Left ventricle myocardium inferior (tissue), 1 donor: ENCODE measurements at regions not wholly inside any gene's neighbourhood (a gene's known extent, or its start where the extent isn't known, plus 50 kb on each side); places are given as distances from the start of the nearest gene placed in this dataset.

Experiments used
- DNase-seq: peaks from one replicate; pipeline ENCODE4 v3.0.0-alpha.2; 2020
- H3K27ac ChIP-seq: fragments of 200-600 bp; replicated peaks from 2 replicates; pipeline ENCODE4 v1.8.0; 2021
- H3K27me3 ChIP-seq: fragments of 200-600 bp; 2 replicates; pipeline ENCODE4 v1.8.0; 2021; ENCODE audit warnings: low read depth
- H3K36me3 ChIP-seq: fragments of 200-600 bp; 2 replicates; pipeline ENCODE4 v1.8.0; 2021
- H3K4me1 ChIP-seq: fragments of 200-600 bp; 2 replicates; pipeline ENCODE4 v1.8.0; 2021
- H3K4me3 ChIP-seq: fragments of 200-600 bp; 2 replicates; pipeline ENCODE4 v1.8.0; 2021; ENCODE audit warnings: mild to moderate bottlenecking, moderate library complexity
- H3K9me3 ChIP-seq: fragments of 200-600 bp; replicated peaks from 2 replicates; pipeline ENCODE4 v1.8.0; 2021
- CTCF ChIP-seq: fragments of 200-600 bp; IDR thresholded peaks from 2 replicates; pipeline ENCODE4 v1.8.0; 2021; ENCODE audit warnings: antibody characterized with exemption, mild to moderate bottlenecking, borderline replicate concordance
- intact Hi-C: fragments of 100-400 bp; cut with micrococcal nuclease; formaldehyde crosslinking; loops from one replicate; pipeline ENCODE4 v1.11.0; 2022
- donor health status: DM: no; HTN: yes; CAD: no; lungs with severe emphysema.

- intact Hi-C loops = no loop called here
- Histone ChIP-seq H3K36me3 (no peaks in the 10 kb centered on the region), H3K9me3 (no peaks in the 10 kb centered on the region), H3K27ac (no peak overlapping the region), H3K27me3 (no peaks in the 10 kb centered on the region), H3K4me1 (no peaks in the 10 kb centered on the region), H3K4me3 (no peak overlapping the region)
- TF ChIP-seq CTCF = no peak
- DNase-seq = no peak
Observed at GRCh38 chr15:36325206-36325605, 254.2 kb upstream of the CDIN1 start.

- TF ChIP-seq CTCF = no peak
- intact Hi-C loops = no loop called here
- Histone ChIP-seq H3K27ac (no peak overlapping the region), H3K36me3 (no peaks in the 10 kb centered on the region), H3K27me3 (no peaks in the 10 kb centered on the region), H3K4me3 (no peak overlapping the region), H3K9me3 (no peaks in the 10 kb centered on the region), H3K4me1 (peaks cover 3% of the 10 kb centered on the region)
- no peak for DNase-seq
Observed at GRCh38 chr15:36329592-36329991, 249.8 kb upstream of the CDIN1 start.

- Histone ChIP-seq H3K27me3 (no peaks in the 10 kb centered on the region), H3K4me1 (peaks cover 3% of the 10 kb centered on the region), H3K9me3 (no peaks in the 10 kb centered on the region), H3K27ac (no peak overlapping the region), H3K4me3 (no peak overlapping the region), H3K36me3 (no peaks in the 10 kb centered on the region)
- DNase-seq = no peak
- no peak for TF ChIP-seq CTCF
- intact Hi-C loops = no loop called here
Observed at GRCh38 chr15:36330598-36330997, 248.8 kb upstream of the CDIN1 start.

GRCh38 chr15:36331531-36332275, 247.7 kb upstream of the CDIN1 start:
- H3K36me3 ChIP-seq = no peaks in the 10 kb centered on the region
- H3K4me3 ChIP-seq = no peak overlapping the region
- peaks cover 3% of the 10 kb centered on the region for H3K4me1 ChIP-seq
- intact Hi-C loops = no loop called here
- H3K9me3 ChIP-seq = no peaks in the 10 kb centered on the region
- H3K27me3 ChIP-seq = no peaks in the 10 kb centered on the region
- TF ChIP-seq CTCF = no peak
- no peak for DNase-seq
- no peak overlapping the region for H3K27ac ChIP-seq

- intact Hi-C loops = no loop called here
- Histone ChIP-seq H3K27ac (no peak overlapping the region), H3K4me1 (peaks cover 3% of the 10 kb centered on the region), H3K36me3 (no peaks in the 10 kb centered on the region), H3K4me3 (no peak overlapping the region), H3K9me3 (no peaks in the 10 kb centered on the region), H3K27me3 (no peaks in the 10 kb centered on the region)
- no peak for TF ChIP-seq CTCF
- DNase-seq = no peak
Observed at GRCh38 chr15:36332301-36332700, 247.1 kb upstream of the CDIN1 start.
